AG10803 (cell line): ENCODE measurements at regions not wholly inside any gene's neighbourhood (a gene's known extent, or its start where the extent isn't known, plus 50 kb on each side); places are given as distances from the start of the nearest gene placed in this dataset.

Experiments used
- DNase-seq: peaks from one replicate; pipeline ENCODE4 v3.0.0; 2010; ENCODE audit warnings: low read depth
- H3K4me3 ChIP-seq: 2 replicates; pipeline ENCODE4 v1.5.1; 2011; ENCODE audit warnings: mild to moderate bottlenecking, low read length, control low read depth
- CTCF ChIP-seq: conservative IDR thresholded peaks from 2 replicates; pipeline ENCODE4 v1.5.1; 2011; ENCODE audit warnings: mild to moderate bottlenecking, low read length, control low read depth, inconsistent platforms

GRCh38 chr14:53570411-53571387 lies 385.9 kb downstream of the BMP4 start:
- no peak for TF ChIP-seq CTCF
- DNase-seq = no peak
- no peak overlapping the region for H3K4me3 ChIP-seq

GRCh38 chr14:53569446-53569845 lies 387.2 kb downstream of the BMP4 start:
- no peak for DNase-seq

GRCh38 chr14:53567236-53567780 lies 389.3 kb downstream of the BMP4 start:
- no peak overlapping the region for H3K4me3 ChIP-seq
- DNase-seq = no peak
- TF ChIP-seq CTCF = no peak

More at GRCh38 chr14:53569446-53569845, 387.2 kb downstream of the BMP4 start:
- no peak for TF ChIP-seq CTCF
- H3K4me3 ChIP-seq = no peak overlapping the region

GRCh38 chr14:53564870-53565269 lies 391.8 kb downstream of the BMP4 start:
- TF ChIP-seq CTCF = no peak
- H3K4me3 ChIP-seq = no peak overlapping the region
- no peak for DNase-seq

- TF ChIP-seq CTCF = no peak
- no peak for DNase-seq
- no peak overlapping the region for H3K4me3 ChIP-seq
Observed at GRCh38 chr14:53563628-53564027, 393.0 kb downstream of the BMP4 start.

- no peak overlapping the region for H3K4me3 ChIP-seq
- TF ChIP-seq CTCF = no peak
- no peak for DNase-seq
Observed at GRCh38 chr14:53553221-53553620, 400.1 kb upstream of the DDHD1 start.

GRCh38 chr14:53551862-53552261 lies 398.7 kb upstream of the DDHD1 start:
- no peak for DNase-seq
- H3K4me3 ChIP-seq = no peak overlapping the region
- TF ChIP-seq CTCF = no peak
